Testis (tissue), 2 donors: ENCODE measurements at regions not wholly inside any gene's neighbourhood (a gene's known extent, or its start where the extent isn't known, plus 50 kb on each side); places are given as distances from the start of the nearest gene placed in this dataset.

Experiments
- DNase-seq: peaks from one replicate; pipeline ENCODE4 v3.0.0-alpha.2; 2019
- H3K27ac ChIP-seq, 2 donors: fragments of 200-600 bp; sonication (generic); one replicate each; pipeline ENCODE4 v1.5.1; 2019
- H3K27me3 ChIP-seq: fragments of 200-600 bp; sonication (generic); one replicate; pipeline ENCODE4 v1.5.1; 2019
- H3K36me3 ChIP-seq: fragments of 200-600 bp; sonication (generic); one replicate; pipeline ENCODE4 v1.5.1; 2017; ENCODE audit warnings: low read depth; ENCODE audit errors: missing control alignments
- H3K4me1 ChIP-seq: fragments of 200-600 bp; sonication (generic); one replicate; pipeline ENCODE4 v1.5.1; 2019
- H3K4me3 ChIP-seq, 2 donors: fragments of 200-600 bp; sonication (generic); one replicate each; pipeline ENCODE4 v1.5.1; 2017 to 2019
- H3K9me3 ChIP-seq: fragments of 200-600 bp; sonication (generic); one replicate; pipeline ENCODE4 v1.5.1; 2017
- CTCF ChIP-seq, 3 experiments: fragments of 450-650 bp in 2 of 3; fragments of 200-600 bp in 1 of 3; sonication (generic) in 1 of 3; IDR thresholded peaks; one replicate each; pipeline ENCODE4 v1.5.1; 2016 to 2019; ENCODE audit warnings: antibody characterized with exemption in 3 of 3, mild to moderate bottlenecking in 2 of 3, moderate library complexity in 1 of 3
- POLR2A ChIP-seq: fragments of 450-650 bp; IDR thresholded peaks from one replicate; pipeline ENCODE4 v1.6.1; 2017; ENCODE audit warnings: antibody characterized with exemption, mild to moderate bottlenecking, moderate library complexity
- WGBS, 2 donors: methylation state at CpG; one replicate each; pipeline ENCODE4 v1.1.5; 2018; 5-methylcytosine and 5-hydroxymethylcytosine counted together
- intact Hi-C: fragments of 100-400 bp; cut with DNase I; formaldehyde crosslinking; loops from one replicate; pipeline ENCODE4 v1.15.1; 2023; ENCODE audit warnings: low total_unique reads

GRCh38 chr11:95349345-95349942 is 118.4 kb upstream of the SESN3 start:
- H3K27ac ChIP-seq: no peak overlapping the region
- H3K27me3 ChIP-seq: no peaks in the 10 kb centered on the region
- no peak for DNase-seq
- no peaks in the 10 kb centered on the region for H3K36me3 ChIP-seq
- no peak overlapping the region for H3K4me3 ChIP-seq
- H3K9me3 ChIP-seq: no peaks in the 10 kb centered on the region
- TF ChIP-seq POLR2A: no peak
- no peak for TF ChIP-seq CTCF (IDR thresholded peaks at IDR 0.05)
- no peaks in the 10 kb centered on the region for H3K4me1 ChIP-seq
- intact Hi-C loops: no loop called here

- H3K36me3 ChIP-seq: no peaks in the 10 kb centered on the region
- TF ChIP-seq POLR2A (no peak), CTCF (IDR thresholded peaks at IDR 0.05) (no peak)
- H3K4me3 ChIP-seq: no peak overlapping the region
- no peak for DNase-seq
- no peaks in the 10 kb centered on the region for H3K27me3 ChIP-seq
- no peaks in the 10 kb centered on the region for H3K4me1 ChIP-seq
- no peaks in the 10 kb centered on the region for H3K9me3 ChIP-seq
- 95 to 100% methylated on average over 1 of the region's 1 CpG for WGBS, 2 donors
- no peak overlapping the region for H3K27ac ChIP-seq
- intact Hi-C loops: no loop called here
These were observed 115.3 kb upstream of the SESN3 start for GRCh38 chr11:95346265-95346664.

- Histone ChIP-seq H3K9me3 (no peaks in the 10 kb centered on the region), H3K4me1 (no peaks in the 10 kb centered on the region), H3K27ac (no peak overlapping the region), H3K27me3 (no peaks in the 10 kb centered on the region), H3K36me3 (no peaks in the 10 kb centered on the region), H3K4me3 (no peak overlapping the region)
- intact Hi-C loops: no loop called here
- DNase-seq: no peak
- no peak for TF ChIP-seq CTCF (IDR thresholded peaks at IDR 0.05)
- no peak for TF ChIP-seq POLR2A
These were observed 114.6 kb upstream of the SESN3 start for GRCh38 chr11:95345651-95346050.

GRCh38 chr11:95344932-95345642 is 114.1 kb upstream of the SESN3 start:
- intact Hi-C loops: no loop called here
- Histone ChIP-seq H3K27me3 (no peaks in the 10 kb centered on the region), H3K4me3 (no peak overlapping the region), H3K36me3 (no peaks in the 10 kb centered on the region), H3K9me3 (no peaks in the 10 kb centered on the region), H3K27ac (no peak overlapping the region), H3K4me1 (no peaks in the 10 kb centered on the region)
- 79 to 82% methylated on average over 4 of the region's 4 CpGs for WGBS, 2 donors
- TF ChIP-seq CTCF (IDR thresholded peaks at IDR 0.05) (no peak), POLR2A (no peak)
- no peak for DNase-seq

GRCh38 chr11:95341221-95341620 is 110.2 kb upstream of the SESN3 start:
- Histone ChIP-seq H3K4me3 (no peak overlapping the region), H3K4me1 (peaks cover 24% of the 10 kb centered on the region), H3K27me3 (no peaks in the 10 kb centered on the region), H3K36me3 (no peaks in the 10 kb centered on the region), H3K27ac (no peak overlapping the region), H3K9me3 (no peaks in the 10 kb centered on the region)
- DNase-seq: no peak
- intact Hi-C loops: no loop called here
- 81 to 93% methylated on average over 10 of the region's 10 CpGs for WGBS, 2 donors
- no peak for TF ChIP-seq POLR2A
- TF ChIP-seq CTCF (IDR thresholded peaks at IDR 0.05): no peak
